ENCODE measurements at regions not wholly inside any gene's neighbourhood (a gene's known extent, or its start where the extent isn't known, plus 50 kb on each side); places are given as distances from the start of the nearest gene placed in this dataset.

GRCh38 chr5:141732417-141732816 lies 50.4 kb upstream of the ARAP3 start:
- TF ChIP-seq CTCF (IDR thresholded peaks at IDR 0.05) = no peak
- no peak for TF ChIP-seq POLR2AphosphoS5 (IDR thresholded peaks at IDR 0.05)
